Panc1 (cell line): ENCODE measurements at regions not wholly inside any gene's neighbourhood (a gene's known extent, or its start where the extent isn't known, plus 50 kb on each side); places are given as distances from the start of the nearest gene placed in this dataset.

Experiments
- ATAC-seq: fragments of 200-7000 bp; cut with Tn5 transposase; 2 replicates; pipeline ENCODE4 v1.9.1; 2020; ENCODE audit warnings: mild to moderate bottlenecking, moderate library complexity
- BruUV-seq: library from RNA; stranded (reverse); fragments of 400-500 nt; replicated peaks from 2 replicates; lab custom pipeline; 2021; lab: Mats Ljungman, UMichigan
- CTCF ChIA-PET: fragments of 300-600 bp; sonication (Branson Sonifier 250); formaldehyde crosslinking; loops from one replicate; lab custom pipeline; 2022; ENCODE audit warnings: antibody characterized with exemption; lab: Charles Lee
- POLR2A ChIA-PET: fragments of 300-600 bp; sonication (Branson Sonifier 250); formaldehyde crosslinking; loops from one replicate; lab custom pipeline; 2022; ENCODE audit warnings: antibody characterized with exemption; lab: Charles Lee
- DNase-seq: peaks from one replicate; pipeline ENCODE4 v3.0.0-alpha.2; 2010; ENCODE audit warnings: low read depth, low spot score
- H3K27ac ChIP-seq: 2 replicates; pipeline ENCODE4 v1.5.1; 2011; ENCODE audit warnings: mild to moderate bottlenecking, low read length, inconsistent platforms
- H3K27me3 ChIP-seq: fragments of 200-500 bp; sonication (Bioruptor generic); 2 replicates; pipeline ENCODE4 v1.6.0; 2014; ENCODE audit warnings: low read length, inconsistent platforms; ENCODE audit not compliant: control insufficient read depth, insufficient read depth
- H3K36me3 ChIP-seq: fragments of 200-500 bp; sonication (Bioruptor generic); 2 replicates; pipeline ENCODE4 v1.5.1; 2014; ENCODE audit warnings: inconsistent platforms, mild to moderate bottlenecking, low read length, moderate library complexity; ENCODE audit not compliant: control insufficient read depth, insufficient read depth
- H3K4me1 ChIP-seq: 2 replicates; pipeline ENCODE4 v1.5.1; 2011; ENCODE audit warnings: inconsistent platforms, mild to moderate bottlenecking, low read length, moderate library complexity; ENCODE audit not compliant: control insufficient read depth, insufficient read depth
- H3K4me3 ChIP-seq, 2 experiments: 2 replicates each; pipeline ENCODE4 v1.5.1; 2011 to 2012; ENCODE audit warnings: low read depth in 2 of 2, low read length in 2 of 2, mild to moderate bottlenecking in 2 of 2, inconsistent platforms in 1 of 2, moderate library complexity in 1 of 2
- H3K9me3 ChIP-seq: fragments of 200-500 bp; sonication (Bioruptor generic); 2 replicates; pipeline ENCODE4 v1.5.1; 2014; ENCODE audit warnings: low read depth, mild to moderate bottlenecking, inconsistent platforms, low read length, moderate library complexity; ENCODE audit not compliant: control insufficient read depth, insufficient read depth
- CTCF ChIP-seq: fragments of 450-650 bp; IDR thresholded peaks from 2 replicates; pipeline ENCODE4 v1.5.1; 2017; ENCODE audit warnings: mild to moderate bottlenecking
- POLR2AphosphoS5 ChIP-seq: IDR thresholded peaks from 2 replicates; pipeline ENCODE4 v1.6.1; 2012; ENCODE audit warnings: mild to moderate bottlenecking, low read depth, low read length, moderate library complexity
- REST ChIP-seq, 2 experiments: IDR thresholded peaks; 2 replicates each; pipeline ENCODE4 v1.6.1; 2011 to 2012; ENCODE audit warnings: low read depth in 2 of 2, control low read depth in 1 of 2, low read length in 1 of 2, mild to moderate bottlenecking in 1 of 2, moderate library complexity in 1 of 2; ENCODE audit not compliant: insufficient read depth in 1 of 2
- SIN3A ChIP-seq: IDR thresholded peaks from 2 replicates; pipeline ENCODE4 v1.6.1; 2012; ENCODE audit warnings: low read depth, mild to moderate bottlenecking, low read length, moderate library complexity, borderline replicate concordance; ENCODE audit not compliant: insufficient read depth
- TCF7L2 ChIP-seq: IDR thresholded peaks from 2 replicates; pipeline ENCODE4 v1.6.1; 2011; ENCODE audit warnings: mild to moderate bottlenecking, low read depth, low read length, inconsistent platforms
- in situ Hi-C: cut with HindIII; loops from 2 replicates; pipeline ENCODE4 v1.10.0; 2016; ENCODE audit warnings: low sequenced_read_pairs, low pct_unique_long_range_greater_than_20kb
- intact Hi-C: fragments of 100-400 bp; cut with micrococcal nuclease; formaldehyde crosslinking; loops from one replicate; pipeline ENCODE4 v1.10.0; 2022; ENCODE audit not compliant: unreplicated experiment

DNA sequence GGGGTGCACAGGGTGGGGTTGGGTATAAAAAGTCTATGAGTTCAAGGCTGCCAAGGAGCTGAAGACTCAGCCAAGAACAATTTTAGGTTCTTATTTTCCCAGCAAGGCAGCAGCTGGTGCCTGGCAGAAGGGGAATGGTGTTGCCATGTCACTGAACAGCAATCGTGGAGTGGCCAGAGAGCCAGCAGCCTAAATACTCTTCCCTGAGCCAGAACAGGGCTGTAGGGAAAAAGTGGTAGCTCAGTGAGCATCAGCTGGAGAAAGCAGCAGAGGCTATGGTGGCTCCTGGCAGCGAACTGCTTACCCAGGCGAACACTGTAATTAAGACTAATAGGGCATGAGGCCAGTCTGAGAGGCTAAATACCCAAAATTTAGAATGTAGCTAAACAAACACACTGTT is 334.9 kb downstream of the RMST start:
- ATAC-seq (no peak), DNase-seq (no peak)
- H3K36me3 ChIP-seq = no peaks in the 10 kb centered on the region
- no TSS peak for BruUV-seq
- no peaks in the 10 kb centered on the region for H3K27me3 ChIP-seq
- H3K9me3 ChIP-seq = no peaks in the 10 kb centered on the region
- ChIA-PET CTCF (no interaction called here), POLR2A (no interaction called here)
- H3K27ac ChIP-seq = no peak overlapping the region
- no peak overlapping the region for H3K4me3 ChIP-seq
- intact Hi-C loops (no loop called here), in situ Hi-C loops (no loop called here)
- no peak for TF ChIP-seq CTCF
- TF ChIP-seq TCF7L2 = no peak
- no peak for TF ChIP-seq REST (IDR thresholded peaks at IDR 0.05; ENCODE audit: insufficient read depth in 1 of 2, low read depth in 2 of 2, low read length in 1 of 2)
- TF ChIP-seq SIN3A = no peak
- no peaks in the 10 kb centered on the region for H3K4me1 ChIP-seq

DNA sequence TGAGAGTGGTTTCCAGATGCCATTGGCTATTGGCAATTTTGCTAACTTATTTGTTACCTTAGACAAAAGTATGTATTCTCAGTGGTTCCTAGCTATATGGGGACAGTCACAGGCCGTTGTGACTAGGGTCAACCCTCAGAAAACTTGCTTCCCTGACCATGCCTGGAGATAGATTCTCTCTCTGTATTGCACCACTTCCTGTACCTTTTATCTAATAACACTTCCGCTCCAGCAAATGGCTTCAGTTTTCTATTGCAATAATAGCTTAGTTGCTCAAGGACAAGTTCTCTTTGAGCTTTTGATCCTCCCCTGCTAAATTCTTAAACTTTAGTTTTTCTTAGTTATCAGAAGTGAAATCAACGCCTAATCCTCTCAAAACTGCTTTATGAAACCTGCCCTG is 338.0 kb downstream of the RMST start:
- intact Hi-C loops = no loop called here
- POLR2A ChIA-PET = no interaction called here

More for the DNA sequence above, 338.0 kb downstream of the RMST start:
- no peaks in the 10 kb centered on the region for H3K27me3 ChIP-seq
- CTCF ChIA-PET = no interaction called here
- no peak overlapping the region for H3K4me3 ChIP-seq
- H3K27ac ChIP-seq = no peak overlapping the region
- no peak for ATAC-seq
- DNase-seq = no peak
- TF ChIP-seq REST (IDR thresholded peaks at IDR 0.05; ENCODE audit: insufficient read depth in 1 of 2, low read depth in 2 of 2, low read length in 1 of 2) (no peak), CTCF (no peak), TCF7L2 (no peak), POLR2AphosphoS5 (no peak), SIN3A (no peak)
- BruUV-seq = no TSS peak
- in situ Hi-C loops = no loop called here
- H3K9me3 ChIP-seq = no peaks in the 10 kb centered on the region
- no peaks in the 10 kb centered on the region for H3K36me3 ChIP-seq
- no peaks in the 10 kb centered on the region for H3K4me1 ChIP-seq
